ENCODE measurements at regions not wholly inside any gene's neighbourhood (a gene's known extent, or its start where the extent isn't known, plus 50 kb on each side); places are given as distances from the start of the nearest gene placed in this dataset.

DNA sequence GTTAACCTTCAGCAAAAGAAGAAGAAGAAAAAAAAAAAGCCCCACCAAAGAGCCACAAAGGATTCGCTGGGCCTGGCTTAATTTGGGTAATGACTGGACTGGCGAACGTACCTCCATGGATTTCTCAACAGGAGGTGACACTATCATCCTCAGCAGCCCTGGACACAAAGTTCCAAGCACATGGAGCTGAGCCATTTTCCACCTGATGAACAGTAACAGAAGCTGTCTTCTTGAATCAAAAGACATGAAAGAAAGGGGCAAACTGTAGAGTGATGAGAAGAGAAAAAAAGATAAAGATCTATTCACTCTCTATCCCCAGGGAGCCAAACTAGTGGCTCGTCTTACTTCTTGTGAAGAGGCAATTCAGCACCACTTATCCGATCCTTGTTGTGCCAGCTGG lies 150.2 kb upstream of the TRPM3 start:
- TF ChIP-seq POLR2A (IDR thresholded peaks at IDR 0.05; ENCODE audit: low read depth, low read length): no peak
- TF ChIP-seq POLR2AphosphoS5 (IDR thresholded peaks at IDR 0.05; ENCODE audit: low read depth, low read length): no peak
- TF ChIP-seq PAX5 (IDR thresholded peaks at IDR 0.05; ENCODE audit: insufficient read depth, low read length, severe bottlenecking): no peak
- TF ChIP-seq POU2F2 (IDR thresholded peaks at IDR 0.05; ENCODE audit: low read depth, low read length): no peak
- no peak for TF ChIP-seq TAF1 (IDR thresholded peaks at IDR 0.05; ENCODE audit: low read depth, low read length)

All from GM12891 (cell line).